ENCODE measurements at regions not wholly inside any gene's neighbourhood (a gene's known extent, or its start where the extent isn't known, plus 50 kb on each side); places are given as distances from the start of the nearest gene placed in this dataset.

DNA sequence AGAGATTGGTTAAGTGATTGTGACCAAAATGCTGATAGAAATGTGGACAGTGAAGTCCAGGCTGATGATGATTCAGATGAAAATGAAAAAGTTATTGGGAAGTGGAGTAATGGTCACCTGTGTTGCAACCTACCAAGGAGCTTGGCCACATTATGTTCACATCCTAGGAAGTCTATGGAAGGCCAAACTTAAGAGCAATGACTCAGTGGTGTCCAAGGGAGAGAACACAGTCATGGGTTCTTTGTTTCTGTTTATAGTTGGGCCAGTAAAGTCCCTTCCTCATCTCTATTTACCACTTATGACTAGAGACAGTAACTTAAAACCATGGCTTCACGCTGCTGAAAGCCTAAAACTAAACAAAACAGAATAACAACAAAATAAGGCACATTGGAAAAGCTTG is 555.3 kb upstream of the DAB2 start:
- H3K4me3 ChIP-seq (ENCODE audit: low read depth in 1 of 2, low read length in 2 of 2) = no peak overlapping the region
- no peak overlapping the region for H3K27ac ChIP-seq (ENCODE audit: low read depth in 2 of 2, low read length in 1 of 2)
- no peaks in the 10 kb centered on the region for H3K4me1 ChIP-seq (ENCODE audit: control insufficient read depth in 2 of 2, insufficient read depth in 2 of 2, low read length in 1 of 2)
- 87 to 90% methylated on average over 1 of the region's 1 CpG for WGBS, 2 donors
- peaks cover 0 to 2% of the 10 kb centered on the region in 2 donors for H3K9me3 ChIP-seq (ENCODE audit: control insufficient read depth in 2 of 2, insufficient read depth in 1 of 2, low read depth in 1 of 2, low read length in 1 of 2)
- no peaks in the 10 kb centered on the region for H3K36me3 ChIP-seq (ENCODE audit: control insufficient read depth in 2 of 2, insufficient read depth in 2 of 2, low read length in 1 of 2)
- no peaks in the 10 kb centered on the region for H3K27me3 ChIP-seq (ENCODE audit: control insufficient read depth in 1 of 2, insufficient read depth in 2 of 2, low read length in 2 of 2)

DNA sequence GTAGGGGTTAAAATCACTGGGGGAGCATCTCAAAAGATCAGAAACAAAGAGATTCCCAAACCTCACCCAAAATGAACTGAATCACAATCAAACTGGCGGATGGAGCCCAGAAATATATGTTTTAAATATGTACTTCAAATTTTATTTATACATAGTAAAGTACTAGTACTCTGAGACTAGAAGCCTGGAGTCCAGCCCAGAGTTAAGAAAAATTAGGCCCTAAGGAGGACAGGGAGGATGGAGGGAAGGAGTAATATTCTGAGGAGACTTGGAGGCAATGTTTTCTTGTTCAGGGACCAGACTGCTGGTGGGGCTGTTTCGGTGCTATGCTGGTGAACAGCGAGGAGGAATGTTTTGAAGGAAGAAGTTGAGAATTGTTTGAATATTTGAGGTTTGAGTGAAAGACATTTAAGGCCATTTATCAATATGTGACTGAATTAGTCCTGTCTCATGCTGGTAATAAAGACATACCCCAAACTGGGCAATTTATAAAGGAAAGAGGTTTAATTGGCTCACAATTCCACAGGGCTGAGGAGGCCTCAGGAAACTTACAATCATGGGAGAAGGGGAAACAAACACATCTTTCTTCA is 552.4 kb upstream of the DAB2 start:
- no peaks in the 10 kb centered on the region for H3K27me3 ChIP-seq (ENCODE audit: control insufficient read depth in 1 of 2, insufficient read depth in 2 of 2, low read length in 2 of 2)
- no peak overlapping the region for H3K27ac ChIP-seq (ENCODE audit: low read depth in 2 of 2, low read length in 1 of 2)
- peaks cover 0 to 5% of the 10 kb centered on the region in 2 donors for H3K9me3 ChIP-seq (ENCODE audit: control insufficient read depth in 2 of 2, insufficient read depth in 1 of 2, low read depth in 1 of 2, low read length in 1 of 2)
- 79 to 89% methylated on average over 3 of the region's 3 CpGs for WGBS, 2 donors
- no peaks in the 10 kb centered on the region for H3K36me3 ChIP-seq (ENCODE audit: control insufficient read depth in 2 of 2, insufficient read depth in 2 of 2, low read length in 1 of 2)
- H3K4me3 ChIP-seq (ENCODE audit: low read depth in 1 of 2, low read length in 2 of 2) = no peak overlapping the region
- H3K4me1 ChIP-seq (ENCODE audit: control insufficient read depth in 2 of 2, insufficient read depth in 2 of 2, low read length in 1 of 2) = no peaks in the 10 kb centered on the region

- Histone ChIP-seq H3K9me3 (ENCODE audit: control insufficient read depth in 2 of 2, insufficient read depth in 1 of 2, low read depth in 1 of 2, low read length in 1 of 2) (peaks cover 0 to 3% of the 10 kb centered on the region in 2 donors), H3K36me3 (ENCODE audit: control insufficient read depth in 2 of 2, insufficient read depth in 2 of 2, low read length in 1 of 2) (no peaks in the 10 kb centered on the region), H3K4me1 (ENCODE audit: control insufficient read depth in 2 of 2, insufficient read depth in 2 of 2, low read length in 1 of 2) (no peaks in the 10 kb centered on the region), H3K4me3 (ENCODE audit: low read depth in 1 of 2, low read length in 2 of 2) (no peak overlapping the region), H3K27ac (ENCODE audit: low read depth in 2 of 2, low read length in 1 of 2) (no peak overlapping the region), H3K27me3 (ENCODE audit: control insufficient read depth in 1 of 2, insufficient read depth in 2 of 2, low read length in 2 of 2) (no peaks in the 10 kb centered on the region)
- WGBS, 2 donors = 81 to 89% methylated on average over 2 of the region's 2 CpGs
These were observed 545.5 kb upstream of the DAB2 start for GRCh38 chr5:39970117-39970798.

- Histone ChIP-seq H3K4me1 (ENCODE audit: control insufficient read depth in 2 of 2, insufficient read depth in 2 of 2, low read length in 1 of 2) (no peaks in the 10 kb centered on the region), H3K27ac (ENCODE audit: low read depth in 2 of 2, low read length in 1 of 2) (no peak overlapping the region), H3K36me3 (ENCODE audit: control insufficient read depth in 2 of 2, insufficient read depth in 2 of 2, low read length in 1 of 2) (no peaks in the 10 kb centered on the region), H3K9me3 (ENCODE audit: control insufficient read depth in 2 of 2, insufficient read depth in 1 of 2, low read depth in 1 of 2, low read length in 1 of 2) (peaks cover 0 to under 1% of the 10 kb centered on the region in 2 donors), H3K4me3 (ENCODE audit: low read depth in 1 of 2, low read length in 2 of 2) (no peak overlapping the region), H3K27me3 (ENCODE audit: control insufficient read depth in 1 of 2, insufficient read depth in 2 of 2, low read length in 2 of 2) (no peaks in the 10 kb centered on the region)
- WGBS, 2 donors = 57 to 62% methylated on average over 2 of the region's 2 CpGs
These were observed 543.6 kb upstream of the DAB2 start for GRCh38 chr5:39968381-39968780.

- H3K27ac ChIP-seq (ENCODE audit: low read depth in 2 of 2, low read length in 1 of 2) = no peak overlapping the region
- H3K27me3 ChIP-seq (ENCODE audit: control insufficient read depth in 1 of 2, insufficient read depth in 2 of 2, low read length in 2 of 2) = no peaks in the 10 kb centered on the region
- no peak overlapping the region for H3K4me3 ChIP-seq (ENCODE audit: low read depth in 1 of 2, low read length in 2 of 2)
- no peaks in the 10 kb centered on the region for H3K4me1 ChIP-seq (ENCODE audit: control insufficient read depth in 2 of 2, insufficient read depth in 2 of 2, low read length in 1 of 2)
- no peaks in the 10 kb centered on the region for H3K36me3 ChIP-seq (ENCODE audit: control insufficient read depth in 2 of 2, insufficient read depth in 2 of 2, low read length in 1 of 2)
- 66 to 85% methylated on average over 2 of the region's 2 CpGs for WGBS, 2 donors
- H3K9me3 ChIP-seq (ENCODE audit: control insufficient read depth in 2 of 2, insufficient read depth in 1 of 2, low read depth in 1 of 2, low read length in 1 of 2) = no peaks in the 10 kb centered on the region
These were observed 530.4 kb upstream of the DAB2 start for GRCh38 chr5:39955156-39955555.

- Histone ChIP-seq H3K27me3 (ENCODE audit: control insufficient read depth in 1 of 2, insufficient read depth in 2 of 2, low read length in 2 of 2) (no peaks in the 10 kb centered on the region), H3K36me3 (ENCODE audit: control insufficient read depth in 2 of 2, insufficient read depth in 2 of 2, low read length in 1 of 2) (no peaks in the 10 kb centered on the region), H3K4me3 (ENCODE audit: low read depth in 1 of 2, low read length in 2 of 2) (no peak overlapping the region), H3K9me3 (ENCODE audit: control insufficient read depth in 2 of 2, insufficient read depth in 1 of 2, low read depth in 1 of 2, low read length in 1 of 2) (no peaks in the 10 kb centered on the region), H3K4me1 (ENCODE audit: control insufficient read depth in 2 of 2, insufficient read depth in 2 of 2, low read length in 1 of 2) (no peaks in the 10 kb centered on the region), H3K27ac (ENCODE audit: low read depth in 2 of 2, low read length in 1 of 2) (no peak overlapping the region)
- 91 to 92% methylated on average over 3 of the region's 3 CpGs for WGBS, 2 donors
These were observed 526.3 kb upstream of the DAB2 start for GRCh38 chr5:39951070-39951469.

DNA sequence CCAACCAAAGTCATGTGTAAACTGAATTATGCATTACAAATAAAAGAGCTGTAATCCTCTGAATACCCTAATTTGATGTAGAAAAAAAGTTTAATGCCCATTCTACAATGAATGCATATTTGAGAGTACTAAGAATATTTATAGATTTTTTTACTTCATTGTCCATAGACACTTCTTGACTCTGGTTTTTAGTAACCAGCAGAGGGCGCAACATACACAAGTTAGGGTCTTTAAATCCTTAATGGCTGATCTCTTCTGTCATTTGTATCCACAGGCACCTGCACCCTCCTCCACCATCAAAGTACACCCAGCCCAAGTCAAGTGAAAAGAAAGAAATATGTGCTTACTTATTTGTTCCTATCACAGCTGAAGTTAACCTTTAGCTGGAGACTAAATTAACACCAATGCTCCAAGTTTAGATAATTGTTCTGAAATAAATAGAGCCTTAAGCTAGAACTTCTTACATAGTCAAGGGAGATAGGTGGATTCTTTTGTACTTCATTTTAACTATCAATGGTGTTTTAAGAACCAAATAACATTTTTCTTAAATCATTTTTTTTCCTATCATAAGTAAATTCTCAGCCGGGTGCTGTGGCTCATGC is 524.2 kb upstream of the DAB2 start:
- H3K36me3 ChIP-seq (ENCODE audit: control insufficient read depth in 2 of 2, insufficient read depth in 2 of 2, low read length in 1 of 2) = no peaks in the 10 kb centered on the region
- H3K4me1 ChIP-seq (ENCODE audit: control insufficient read depth in 2 of 2, insufficient read depth in 2 of 2, low read length in 1 of 2) = no peaks in the 10 kb centered on the region
- H3K27ac ChIP-seq (ENCODE audit: low read depth in 2 of 2, low read length in 1 of 2) = no peak overlapping the region
- no peak overlapping the region for H3K4me3 ChIP-seq (ENCODE audit: low read depth in 1 of 2, low read length in 2 of 2)
- no peaks in the 10 kb centered on the region for H3K27me3 ChIP-seq (ENCODE audit: control insufficient read depth in 1 of 2, insufficient read depth in 2 of 2, low read length in 2 of 2)
- WGBS, 2 donors = 44 to 49% methylated on average over 2 of the region's 2 CpGs
- H3K9me3 ChIP-seq (ENCODE audit: control insufficient read depth in 2 of 2, insufficient read depth in 1 of 2, low read depth in 1 of 2, low read length in 1 of 2) = no peaks in the 10 kb centered on the region

DNA sequence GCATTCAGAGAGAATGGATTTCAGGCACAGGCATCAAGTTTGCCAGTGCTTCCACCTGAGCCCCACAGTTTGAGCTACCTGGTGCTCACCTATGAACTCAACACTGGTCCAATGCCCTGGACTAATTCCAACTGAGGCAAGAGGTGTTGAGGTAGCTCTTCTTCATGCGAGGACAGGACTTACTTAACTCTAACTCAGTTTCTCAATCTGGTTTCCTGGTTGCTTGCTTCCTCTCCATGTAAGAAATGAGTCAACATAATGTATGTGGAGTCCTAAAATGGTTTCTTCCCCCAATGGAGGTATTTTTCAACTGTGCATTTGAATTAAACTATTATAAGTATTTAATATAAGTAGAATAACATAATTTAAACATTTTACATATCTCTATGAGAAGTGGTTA is 523.6 kb upstream of the DAB2 start:
- H3K27me3 ChIP-seq (ENCODE audit: control insufficient read depth in 1 of 2, insufficient read depth in 2 of 2, low read length in 2 of 2) = no peaks in the 10 kb centered on the region
- 90% methylated on average over 1 of the region's 1 CpG for WGBS, 2 donors
- H3K36me3 ChIP-seq (ENCODE audit: control insufficient read depth in 2 of 2, insufficient read depth in 2 of 2, low read length in 1 of 2) = no peaks in the 10 kb centered on the region

GRCh38 chr5:39947657-39948056 is 522.9 kb upstream of the DAB2 start:
- H3K27me3 ChIP-seq (ENCODE audit: control insufficient read depth in 1 of 2, insufficient read depth in 2 of 2, low read length in 2 of 2) = no peaks in the 10 kb centered on the region
- H3K36me3 ChIP-seq (ENCODE audit: control insufficient read depth in 2 of 2, insufficient read depth in 2 of 2, low read length in 1 of 2) = no peaks in the 10 kb centered on the region
- no peaks in the 10 kb centered on the region for H3K4me1 ChIP-seq (ENCODE audit: control insufficient read depth in 2 of 2, insufficient read depth in 2 of 2, low read length in 1 of 2)
- H3K4me3 ChIP-seq (ENCODE audit: low read depth in 1 of 2, low read length in 2 of 2) = no peak overlapping the region
- H3K9me3 ChIP-seq (ENCODE audit: control insufficient read depth in 2 of 2, insufficient read depth in 1 of 2, low read depth in 1 of 2, low read length in 1 of 2) = no peaks in the 10 kb centered on the region
- WGBS, 2 donors = 67 to 74% methylated on average over 1 of the region's 1 CpG
- H3K27ac ChIP-seq (ENCODE audit: low read depth in 2 of 2, low read length in 1 of 2) = no peak overlapping the region

More for the DNA sequence above, 523.6 kb upstream of the DAB2 start:
- no peak overlapping the region for H3K27ac ChIP-seq (ENCODE audit: low read depth in 2 of 2, low read length in 1 of 2)
- no peak overlapping the region for H3K4me3 ChIP-seq (ENCODE audit: low read depth in 1 of 2, low read length in 2 of 2)
- H3K9me3 ChIP-seq (ENCODE audit: control insufficient read depth in 2 of 2, insufficient read depth in 1 of 2, low read depth in 1 of 2, low read length in 1 of 2) = no peaks in the 10 kb centered on the region
- H3K4me1 ChIP-seq (ENCODE audit: control insufficient read depth in 2 of 2, insufficient read depth in 2 of 2, low read length in 1 of 2) = no peaks in the 10 kb centered on the region

All from esophagus (tissue), 2 donors.